ENCODE measurements at regions not wholly inside any gene's neighbourhood (a gene's known extent, or its start where the extent isn't known, plus 50 kb on each side); places are given as distances from the start of the nearest gene placed in this dataset.

DNA sequence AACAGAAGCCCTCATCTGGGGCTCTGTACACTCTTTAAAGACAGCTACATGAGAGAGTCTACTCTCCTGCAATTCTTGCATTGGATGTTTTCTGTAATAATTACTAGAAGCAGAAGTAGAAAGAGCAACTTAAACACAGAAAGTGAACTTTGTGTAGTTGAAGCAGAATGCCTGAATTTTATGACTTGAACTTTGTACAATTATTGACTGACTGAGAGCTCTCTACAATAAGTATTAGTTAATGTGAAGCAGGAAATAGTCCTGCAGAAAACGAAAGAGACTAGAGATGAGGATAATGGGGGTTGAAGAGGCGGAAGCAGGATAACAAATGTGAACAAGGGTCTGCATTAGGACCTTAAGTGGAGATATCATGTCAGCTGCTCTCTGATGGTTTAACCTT is 79.2 kb upstream of the STK39 start:
- Histone ChIP-seq H3K36me3 (ENCODE audit: control insufficient read depth, insufficient read depth, low read length) (no peaks in the 10 kb centered on the region), H3K27ac (ENCODE audit: extremely low read depth, low read depth, low read length) (no peak overlapping the region), H3K9ac (ENCODE audit: insufficient read depth in 1 of 2, low read depth in 2 of 2, low read length in 2 of 2) (no peak overlapping the region), H3K9me1 (ENCODE audit: control insufficient read depth, insufficient read depth, low read length) (no peaks in the 10 kb centered on the region), H2AFZ (ENCODE audit: low read depth, low read length) (no peak overlapping the region), H3K9me3 (replicated peaks; ENCODE audit: control insufficient read depth, insufficient read depth, low read depth, low read length) (no peaks in the 10 kb centered on the region), H3K27me3 (ENCODE audit: control insufficient read depth in 2 of 2, insufficient read depth in 2 of 2, low read length in 2 of 2) (peaks cover 2 to 5% of the 10 kb centered on the region in 2 experiments; a peak in 4 of 5 replicates), H3K4me1 (replicated peaks in 1 of 2; ENCODE audit: control insufficient read depth in 2 of 2, insufficient read depth in 2 of 2, low read length in 2 of 2) (no peaks in the 10 kb centered on the region), H4K20me1 (replicated peaks; ENCODE audit: control insufficient read depth, insufficient read depth, low read length) (no peaks in the 10 kb centered on the region), H3K79me2 (ENCODE audit: control insufficient read depth, insufficient read depth, low read length) (no peaks in the 10 kb centered on the region), H3K4me2 (ENCODE audit: insufficient read depth, low read length) (no peak overlapping the region), H3K4me3 (no peak overlapping the region)
- no peak for ATAC-seq
- FAIRE-seq = no peak
- ChIA-PET CTCF (ENCODE audit: low intra/inter-chr PET ratio) (no interaction called here), POLR2A (interaction anchor here (1.3 kb wide), 1 partner anchor 11 kb away, joined by 5 read pairs; no protein-coding TSS in a partner anchor)
- in situ Hi-C loops (cut with MboI) (no loop called here), intact Hi-C loops (cut with micrococcal nuclease) (no loop called here)
- no TSS peak for BruUV-seq (replicated peaks)
- TF ChIP-seq, protein P1, sequence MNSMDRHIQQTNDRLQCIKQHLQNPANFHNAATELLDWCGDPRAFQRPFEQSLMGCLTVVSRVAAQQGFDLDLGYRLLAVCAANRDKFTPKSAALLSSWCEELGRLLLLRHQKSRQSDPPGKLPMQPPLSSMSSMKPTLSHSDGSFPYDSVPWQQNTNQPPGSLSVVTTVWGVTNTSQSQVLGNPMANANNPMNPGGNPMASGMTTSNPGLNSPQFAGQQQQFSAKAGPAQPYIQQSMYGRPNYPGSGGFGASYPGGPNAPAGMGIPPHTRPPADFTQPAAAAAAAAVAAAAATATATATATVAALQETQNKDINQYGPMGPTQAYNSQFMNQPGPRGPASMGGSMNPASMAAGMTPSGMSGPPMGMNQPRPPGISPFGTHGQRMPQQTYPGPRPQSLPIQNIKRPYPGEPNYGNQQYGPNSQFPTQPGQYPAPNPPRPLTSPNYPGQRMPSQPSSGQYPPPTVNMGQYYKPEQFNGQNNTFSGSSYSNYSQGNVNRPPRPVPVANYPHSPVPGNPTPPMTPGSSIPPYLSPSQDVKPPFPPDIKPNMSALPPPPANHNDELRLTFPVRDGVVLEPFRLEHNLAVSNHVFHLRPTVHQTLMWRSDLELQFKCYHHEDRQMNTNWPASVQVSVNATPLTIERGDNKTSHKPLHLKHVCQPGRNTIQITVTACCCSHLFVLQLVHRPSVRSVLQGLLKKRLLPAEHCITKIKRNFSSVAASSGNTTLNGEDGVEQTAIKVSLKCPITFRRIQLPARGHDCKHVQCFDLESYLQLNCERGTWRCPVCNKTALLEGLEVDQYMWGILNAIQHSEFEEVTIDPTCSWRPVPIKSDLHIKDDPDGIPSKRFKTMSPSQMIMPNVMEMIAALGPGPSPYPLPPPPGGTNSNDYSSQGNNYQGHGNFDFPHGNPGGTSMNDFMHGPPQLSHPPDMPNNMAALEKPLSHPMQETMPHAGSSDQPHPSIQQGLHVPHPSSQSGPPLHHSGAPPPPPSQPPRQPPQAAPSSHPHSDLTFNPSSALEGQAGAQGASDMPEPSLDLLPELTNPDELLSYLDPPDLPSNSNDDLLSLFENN (IDR thresholded peaks at IDR 0.05; ENCODE audit: low read depth in 2 of 2, low read length in 2 of 2) = no peak
- TF ChIP-seq, protein P2, sequence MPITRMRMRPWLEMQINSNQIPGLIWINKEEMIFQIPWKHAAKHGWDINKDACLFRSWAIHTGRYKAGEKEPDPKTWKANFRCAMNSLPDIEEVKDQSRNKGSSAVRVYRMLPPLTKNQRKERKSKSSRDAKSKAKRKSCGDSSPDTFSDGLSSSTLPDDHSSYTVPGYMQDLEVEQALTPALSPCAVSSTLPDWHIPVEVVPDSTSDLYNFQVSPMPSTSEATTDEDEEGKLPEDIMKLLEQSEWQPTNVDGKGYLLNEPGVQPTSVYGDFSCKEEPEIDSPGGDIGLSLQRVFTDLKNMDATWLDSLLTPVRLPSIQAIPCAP (CRISPR knock-in tag; IDR thresholded peaks at IDR 0.05; ENCODE audit: borderline replicate concordance) = no peak
- no peak for DNase-seq (ENCODE audit: extremely low read depth in 1 of 4, low spot score in 3 of 4)
- WGBS (ENCODE audit: insufficient coverage, low coverage, missing lambda C conversion rate) = 0% methylated on average over 2 of the region's 2 CpGs

Measured in K562 (cell line).